IMR-90 (cell line): ENCODE measurements at regions not wholly inside any gene's neighbourhood (a gene's known extent, or its start where the extent isn't known, plus 50 kb on each side); places are given as distances from the start of the nearest gene placed in this dataset.

Source experiments
- ATAC-seq: fragments of 200-7000 bp; cut with Tn5 transposase; 2 replicates; pipeline ENCODE4 v1.9.1; 2020; ENCODE audit warnings: low read depth, mild to moderate bottlenecking, moderate library complexity
- BruUV-seq: library from RNA; stranded (reverse); fragments of 400-500 nt; replicated peaks from 2 replicates; lab custom pipeline; 2021; lab: Mats Ljungman, UMichigan
- CTCF ChIA-PET: fragments of 300-600 bp; formaldehyde crosslinking; extraction: SDS; loops from one replicate; lab custom pipeline; 2021; ENCODE audit warnings: antibody characterized with exemption; lab: Yijun Ruan, JAX
- POLR2A ChIA-PET: fragments of 300-600 bp; sonication (Branson Sonifier 250); formaldehyde crosslinking; loops from one replicate; lab custom pipeline; 2022; ENCODE audit warnings: antibody characterized with exemption; ENCODE audit not compliant: unreplicated experiment; lab: Charles Lee
- DNase-seq: peaks from one replicate; pipeline ENCODE4 v3.0.0; 2013
- H2AFZ ChIP-seq: replicated peaks from 2 replicates; pipeline ENCODE3; 2013; ENCODE audit warnings: low read length, mild to moderate bottlenecking; ENCODE audit not compliant: poor library complexity
- H2AK5ac ChIP-seq: 2 replicates; pipeline ENCODE4 v1.6.1; 2013; ENCODE audit warnings: low read depth, low read length, inconsistent platforms
- H2AK9ac ChIP-seq: replicated peaks from 2 replicates; pipeline ENCODE3; 2013; ENCODE audit warnings: mild to moderate bottlenecking, low read depth, low read length, moderate library complexity; ENCODE audit not compliant: poor library complexity
- H2BK120ac ChIP-seq: 2 replicates; pipeline ENCODE4 v1.6.1; 2013; ENCODE audit warnings: low read depth, low read length, inconsistent platforms
- H2BK15ac ChIP-seq: 3 replicates; pipeline ENCODE4 v1.6.1; 2013; ENCODE audit warnings: low read depth, low read length, inconsistent platforms
- H2BK20ac ChIP-seq: 2 replicates; pipeline ENCODE4 v1.6.1; 2013; ENCODE audit warnings: low read depth, mild to moderate bottlenecking, inconsistent platforms, low read length, moderate library complexity
- H2BK5ac ChIP-seq: 2 replicates; pipeline ENCODE4 v1.6.1; 2013; ENCODE audit warnings: mild to moderate bottlenecking, low read depth, low read length, inconsistent platforms; ENCODE audit not compliant: poor library complexity, severe bottlenecking
- H3K14ac ChIP-seq: replicated peaks from 2 replicates; pipeline ENCODE4 v1.6.1; 2013; ENCODE audit warnings: low read depth, low read length, inconsistent platforms
- H3K18ac ChIP-seq: 2 replicates; pipeline ENCODE4 v1.6.1; 2013; ENCODE audit warnings: low read depth, low read length, control low read depth
- H3K23ac ChIP-seq: 2 replicates; pipeline ENCODE4 v1.6.1; 2013; ENCODE audit warnings: low read depth, low read length, inconsistent platforms
- H3K27ac ChIP-seq: 2 replicates; pipeline ENCODE4 v1.5.1; 2013; ENCODE audit warnings: mild to moderate bottlenecking, control low read depth, low read length; ENCODE audit not compliant: insufficient read depth
- H3K27me3 ChIP-seq: 2 replicates; pipeline ENCODE4 v1.6.1; 2013; ENCODE audit warnings: low read length; ENCODE audit not compliant: control insufficient read depth, insufficient read depth
- H3K36me3 ChIP-seq: 2 replicates; pipeline ENCODE4 v1.6.1; 2013; ENCODE audit warnings: low read length, mixed read lengths; ENCODE audit not compliant: control insufficient read depth, insufficient read depth
- H3K4ac ChIP-seq: 2 replicates; pipeline ENCODE4 v1.6.1; 2013; ENCODE audit warnings: low read depth, low read length, inconsistent platforms
- H3K4me1 ChIP-seq: 2 replicates; pipeline ENCODE4 v1.6.1; 2013; ENCODE audit warnings: low read length, mixed read lengths; ENCODE audit not compliant: control insufficient read depth, insufficient read depth
- H3K4me2 ChIP-seq: 2 replicates; pipeline ENCODE4 v1.6.1; 2013; ENCODE audit warnings: low read depth, mild to moderate bottlenecking, control low read depth, low read length, moderate library complexity
- H3K4me3 ChIP-seq: 2 replicates; pipeline ENCODE4 v1.5.1; 2013; ENCODE audit warnings: low read depth, mild to moderate bottlenecking, control low read depth, low read length, moderate library complexity; ENCODE audit not compliant: insufficient read depth
- H3K56ac ChIP-seq: 2 replicates; pipeline ENCODE4 v1.6.1; 2013; ENCODE audit warnings: low read length, inconsistent platforms; ENCODE audit not compliant: insufficient read depth; ENCODE audit errors: extremely low read depth
- H3K79me1 ChIP-seq, 2 experiments: 2 replicates each; pipeline ENCODE4 v1.6.1; 2013; ENCODE audit warnings: low read length in 2 of 2, inconsistent platforms in 1 of 2, low read depth in 1 of 2
- H3K9ac ChIP-seq: 2 replicates; pipeline ENCODE4 v1.6.1; 2013; ENCODE audit warnings: low read depth, low read length, control low read depth
- H3K9me1 ChIP-seq: 2 replicates; pipeline ENCODE4 v1.6.1; 2013; ENCODE audit warnings: low read length, inconsistent platforms; ENCODE audit not compliant: insufficient read depth
- H3K9me3 ChIP-seq: 2 replicates; pipeline ENCODE4 v1.6.1; 2013; ENCODE audit warnings: low read length; ENCODE audit not compliant: control insufficient read depth, insufficient read depth
- H4K20me1 ChIP-seq: 2 replicates; pipeline ENCODE4 v1.6.1; 2013; ENCODE audit warnings: low read length, inconsistent platforms; ENCODE audit not compliant: insufficient read depth
- H4K5ac ChIP-seq: 2 replicates; pipeline ENCODE4 v1.6.1; 2013; ENCODE audit warnings: mild to moderate bottlenecking, low read depth, low read length, control low read depth
- H4K8ac ChIP-seq, 2 experiments: 2 replicates each; pipeline ENCODE4 v1.6.1; 2013; ENCODE audit warnings: low read depth in 2 of 2, low read length in 2 of 2, control low read depth in 1 of 2, inconsistent platforms in 1 of 2
- H4K91ac ChIP-seq: 2 replicates; pipeline ENCODE4 v1.6.1; 2013; ENCODE audit warnings: low read depth, low read length, inconsistent platforms; ENCODE audit not compliant: insufficient read depth
- BHLHE40 ChIP-seq: fragments of 150-350 bp; IDR thresholded peaks from 2 replicates; pipeline ENCODE4 v1.6.1; 2016; ENCODE audit warnings: mild to moderate bottlenecking, low read depth, low read length
- CEBPB ChIP-seq: IDR thresholded peaks from 2 replicates; pipeline ENCODE4 v1.6.1; 2012; ENCODE audit warnings: low read depth, low read length, improper control_type of control experiment
- CHD1 ChIP-seq: IDR thresholded peaks from 2 replicates; pipeline ENCODE4 v1.6.1; 2012; ENCODE audit warnings: low read depth, low read length, improper control_type of control experiment
- FOS ChIP-seq: fragments of 150-350 bp; IDR thresholded peaks from 2 replicates; pipeline ENCODE4 v1.6.1; 2016; ENCODE audit warnings: low read depth, low read length
- MAFK ChIP-seq: IDR thresholded peaks from 2 replicates; pipeline ENCODE4 v1.6.1; 2012; ENCODE audit warnings: low read depth, low read length, improper control_type of control experiment
- MAZ ChIP-seq: IDR thresholded peaks from 2 replicates; pipeline ENCODE4 v1.6.1; 2012; ENCODE audit warnings: low read depth, mild to moderate bottlenecking, low read length, improper control_type of control experiment, moderate library complexity, borderline replicate concordance
- MXI1 ChIP-seq: IDR thresholded peaks from 2 replicates; pipeline ENCODE4 v1.6.1; 2012; ENCODE audit warnings: low read depth, mild to moderate bottlenecking, low read length, moderate library complexity, borderline replicate concordance
- NFE2L2 ChIP-seq: fragments of 150-350 bp; IDR thresholded peaks from 2 replicates; pipeline ENCODE4 v1.6.1; 2016; ENCODE audit warnings: low read depth, mild to moderate bottlenecking, low read length
- POLR2A ChIP-seq: IDR thresholded peaks from 2 replicates; pipeline ENCODE4 v1.6.1; 2012; ENCODE audit warnings: mild to moderate bottlenecking, low read depth, low read length
- RAD21 ChIP-seq: IDR thresholded peaks from 2 replicates; pipeline ENCODE4 v1.6.1; 2012; ENCODE audit warnings: low read length, improper control_type of control experiment
- RCOR1 ChIP-seq: IDR thresholded peaks from 2 replicates; pipeline ENCODE4 v1.6.1; 2012; ENCODE audit warnings: mild to moderate bottlenecking, low read length, improper control_type of control experiment; ENCODE audit not compliant: insufficient replicate concordance
- RFX5 ChIP-seq: IDR thresholded peaks from 2 replicates; pipeline ENCODE4 v1.8.0; 2012; ENCODE audit warnings: low read depth, mild to moderate bottlenecking, low read length, moderate library complexity
- SMC3 ChIP-seq: fragments of 150-350 bp; IDR thresholded peaks from 2 replicates; pipeline ENCODE4 v1.6.1; 2016; ENCODE audit warnings: low read depth, mild to moderate bottlenecking, antibody characterized with exemption, low read length, moderate library complexity
- WGBS, 2 experiments: methylation state at CpG; one replicate each; pipeline versions ENCODE4 v1.1.5 to v1.1.7; 2013; ENCODE audit warnings: missing lambda C conversion rate in 2 of 2; ENCODE audit not compliant: insufficient read length in 1 of 2; ENCODE audit errors: extremely low coverage in 2 of 2; 5-methylcytosine and 5-hydroxymethylcytosine counted together
- dilution Hi-C: fragments of 300-500 bp; cut with HindIII; formaldehyde crosslinking; loops from one replicate; pipeline ENCODE4 v1.14.3; 2018; ENCODE audit warnings: low sequenced_read_pairs; ENCODE audit not compliant: unreplicated experiment
- in situ Hi-C: fragments of 300-500 bp; cut with MboI; formaldehyde crosslinking; loops from 3 replicates; pipeline ENCODE4 v1.14.3; 2019; ENCODE audit warnings: low sequenced_read_pairs, inconsistent platforms, mixed read lengths
- intact Hi-C: fragments of 100-400 bp; cut with micrococcal nuclease; formaldehyde crosslinking; loops from 2 replicates; pipeline ENCODE4 v1.10.0; 2022
- TF ChIP-seq, protein P1 (sequence below): fragments of 150-350 bp; IDR thresholded peaks from 2 replicates; pipeline ENCODE4 v1.6.1; 2017; ENCODE audit warnings: mild to moderate bottlenecking, antibody characterized with exemption, low read length, low read depth
- TF ChIP-seq, protein P2 (sequence below): fragments of 150-350 bp; IDR thresholded peaks from 2 replicates; pipeline ENCODE4 v1.6.1; 2016; ENCODE audit warnings: low read depth, mild to moderate bottlenecking, low read length, moderate library complexity, borderline replicate concordance
- TF ChIP-seq, protein P3 (sequence below): conservative IDR thresholded peaks from 2 replicates; pipeline ENCODE4 v1.5.1; 2012; ENCODE audit warnings: mild to moderate bottlenecking, low read depth, low read length, improper control_type of control experiment

DNA sequence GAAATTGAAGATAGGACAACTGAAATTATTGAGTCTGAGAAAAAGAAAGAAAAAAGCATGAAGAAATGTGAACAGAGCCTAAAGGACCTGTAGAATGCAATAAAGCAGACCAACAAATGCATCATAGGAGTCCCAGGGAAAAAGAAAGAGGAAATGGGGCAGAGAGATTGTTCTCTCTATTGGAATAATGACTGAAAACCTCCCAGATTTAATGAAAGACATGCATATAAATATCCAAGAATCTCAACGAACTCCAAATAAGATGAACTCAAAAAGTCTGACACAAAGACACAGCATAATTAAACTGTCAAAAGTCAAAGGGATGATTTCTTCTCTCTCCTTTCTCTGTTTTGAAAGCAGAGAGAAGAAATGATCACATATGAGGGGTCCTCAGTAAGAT is 124.7 kb downstream of the MEX3B start:
- in situ Hi-C loops (no loop called here), dilution Hi-C loops (no loop called here), intact Hi-C loops (no loop called here)
- no peaks in the 10 kb centered on the region for H4K20me1 ChIP-seq
- ChIA-PET POLR2A (no interaction called here), CTCF (no interaction called here)
- no peak for DNase-seq
- no peak overlapping the region for H4K91ac ChIP-seq
- H3K23ac ChIP-seq = no peak overlapping the region
- peaks cover 7% of the 10 kb centered on the region for H3K4me1 ChIP-seq
- no peak overlapping the region for H4K8ac ChIP-seq
- BruUV-seq = no TSS peak
- no peak overlapping the region for H2BK20ac ChIP-seq
- H3K9me1 ChIP-seq = 0 out of 2 replicates have a peak, but pooled peaks cover 5% of the 10 kb centered on the region
- no peak overlapping the region for H2AK9ac ChIP-seq
- ATAC-seq = no peak
- TF ChIP-seq MAFK = no peak
- TF ChIP-seq RAD21 = no peak
- TF ChIP-seq, protein P1, sequence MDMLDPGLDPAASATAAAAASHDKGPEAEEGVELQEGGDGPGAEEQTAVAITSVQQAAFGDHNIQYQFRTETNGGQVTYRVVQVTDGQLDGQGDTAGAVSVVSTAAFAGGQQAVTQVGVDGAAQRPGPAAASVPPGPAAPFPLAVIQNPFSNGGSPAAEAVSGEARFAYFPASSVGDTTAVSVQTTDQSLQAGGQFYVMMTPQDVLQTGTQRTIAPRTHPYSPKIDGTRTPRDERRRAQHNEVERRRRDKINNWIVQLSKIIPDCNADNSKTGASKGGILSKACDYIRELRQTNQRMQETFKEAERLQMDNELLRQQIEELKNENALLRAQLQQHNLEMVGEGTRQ = no peak
- no peak for TF ChIP-seq MAZ
- no peak for TF ChIP-seq NFE2L2
- TF ChIP-seq FOS = no peak
- TF ChIP-seq CHD1 = no peak
- TF ChIP-seq, protein P2, sequence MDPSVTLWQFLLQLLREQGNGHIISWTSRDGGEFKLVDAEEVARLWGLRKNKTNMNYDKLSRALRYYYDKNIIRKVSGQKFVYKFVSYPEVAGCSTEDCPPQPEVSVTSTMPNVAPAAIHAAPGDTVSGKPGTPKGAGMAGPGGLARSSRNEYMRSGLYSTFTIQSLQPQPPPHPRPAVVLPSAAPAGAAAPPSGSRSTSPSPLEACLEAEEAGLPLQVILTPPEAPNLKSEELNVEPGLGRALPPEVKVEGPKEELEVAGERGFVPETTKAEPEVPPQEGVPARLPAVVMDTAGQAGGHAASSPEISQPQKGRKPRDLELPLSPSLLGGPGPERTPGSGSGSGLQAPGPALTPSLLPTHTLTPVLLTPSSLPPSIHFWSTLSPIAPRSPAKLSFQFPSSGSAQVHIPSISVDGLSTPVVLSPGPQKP = no peak
- no peak for TF ChIP-seq CEBPB
- TF ChIP-seq RCOR1 = no peak
- no peak for TF ChIP-seq POLR2A
- TF ChIP-seq BHLHE40 = no peak
- no peak for TF ChIP-seq MXI1
- no peak for TF ChIP-seq SMC3
- TF ChIP-seq RFX5 = no peak
- TF ChIP-seq, protein P3, sequence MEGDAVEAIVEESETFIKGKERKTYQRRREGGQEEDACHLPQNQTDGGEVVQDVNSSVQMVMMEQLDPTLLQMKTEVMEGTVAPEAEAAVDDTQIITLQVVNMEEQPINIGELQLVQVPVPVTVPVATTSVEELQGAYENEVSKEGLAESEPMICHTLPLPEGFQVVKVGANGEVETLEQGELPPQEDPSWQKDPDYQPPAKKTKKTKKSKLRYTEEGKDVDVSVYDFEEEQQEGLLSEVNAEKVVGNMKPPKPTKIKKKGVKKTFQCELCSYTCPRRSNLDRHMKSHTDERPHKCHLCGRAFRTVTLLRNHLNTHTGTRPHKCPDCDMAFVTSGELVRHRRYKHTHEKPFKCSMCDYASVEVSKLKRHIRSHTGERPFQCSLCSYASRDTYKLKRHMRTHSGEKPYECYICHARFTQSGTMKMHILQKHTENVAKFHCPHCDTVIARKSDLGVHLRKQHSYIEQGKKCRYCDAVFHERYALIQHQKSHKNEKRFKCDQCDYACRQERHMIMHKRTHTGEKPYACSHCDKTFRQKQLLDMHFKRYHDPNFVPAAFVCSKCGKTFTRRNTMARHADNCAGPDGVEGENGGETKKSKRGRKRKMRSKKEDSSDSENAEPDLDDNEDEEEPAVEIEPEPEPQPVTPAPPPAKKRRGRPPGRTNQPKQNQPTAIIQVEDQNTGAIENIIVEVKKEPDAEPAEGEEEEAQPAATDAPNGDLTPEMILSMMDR = no peak
- no peak overlapping the region for H3K14ac ChIP-seq
- H3K9ac ChIP-seq = no peak overlapping the region
- no peak overlapping the region for H4K5ac ChIP-seq
- H3K56ac ChIP-seq = no peak overlapping the region
- no peaks in the 10 kb centered on the region for H3K36me3 ChIP-seq
- H3K79me1 ChIP-seq = no peaks in the 10 kb centered on the region
- H2AFZ ChIP-seq = no peak overlapping the region
- H3K4me2 ChIP-seq = no peak overlapping the region
- no peak overlapping the region for H2AK5ac ChIP-seq
- H2BK15ac ChIP-seq = no peak overlapping the region
- no peak overlapping the region for H3K18ac ChIP-seq
- H3K27ac ChIP-seq = no peak overlapping the region
- H3K4me3 ChIP-seq = no peak overlapping the region
- H3K4ac ChIP-seq = no peak overlapping the region
- no peaks in the 10 kb centered on the region for H3K27me3 ChIP-seq
- WGBS, 2 experiments = no CpG with 5 or more reads among the region's 1 CpG
- no peak overlapping the region for H2BK120ac ChIP-seq
- H2BK5ac ChIP-seq = no peak overlapping the region
- peaks cover 11% of the 10 kb centered on the region for H3K9me3 ChIP-seq
